GM23338 (cell line): ENCODE measurements at regions not wholly inside any gene's neighbourhood (a gene's known extent, or its start where the extent isn't known, plus 50 kb on each side); places are given as distances from the start of the nearest gene placed in this dataset.

Experiments
- ATAC-seq: fragments of 200-7000 bp; cut with Tn5 transposase; 3 replicates; pipeline ENCODE4 v1.9.1; 2020
- DNase-seq: peaks from one replicate; pipeline ENCODE4 v3.0.0-alpha.2; 2015; ENCODE audit warnings: low spot score
- H2AFZ ChIP-seq: fragments of 200-600 bp; sonication (generic); 2 replicates; pipeline ENCODE4 v1.8.0; 2016; ENCODE audit warnings: antibody characterized with exemption, mild to moderate bottlenecking, moderate library complexity
- H3F3A ChIP-seq: fragments of 200-600 bp; sonication (generic); replicated peaks from 2 replicates; pipeline ENCODE4 v1.8.0; 2017; ENCODE audit warnings: antibody characterized with exemption, mixed run types, low read depth
- H3K27ac ChIP-seq: fragments of 200-600 bp; sonication (generic); 2 replicates; pipeline ENCODE4 v1.6.1; 2016; ENCODE audit warnings: low read depth
- H3K27me3 ChIP-seq: fragments of 200-600 bp; sonication (generic); 2 replicates; pipeline ENCODE4 v1.8.0; 2016; ENCODE audit warnings: mild to moderate bottlenecking, mixed run types, moderate library complexity; ENCODE audit not compliant: insufficient read depth
- H3K36me3 ChIP-seq: fragments of 200-600 bp; sonication (generic); 2 replicates; pipeline ENCODE4 v1.8.0; 2016; ENCODE audit warnings: mild to moderate bottlenecking; ENCODE audit not compliant: insufficient read depth
- H3K4me1 ChIP-seq: fragments of 200-600 bp; sonication (generic); 2 replicates; pipeline ENCODE4 v1.8.0; 2016; ENCODE audit warnings: mild to moderate bottlenecking, moderate library complexity; ENCODE audit not compliant: insufficient read depth
- H3K4me2 ChIP-seq: fragments of 200-600 bp; sonication (generic); 2 replicates; pipeline ENCODE4 v1.7.1; 2017; ENCODE audit warnings: mixed run types
- H3K4me3 ChIP-seq: fragments of 200-600 bp; sonication (generic); 2 replicates; pipeline ENCODE4 v1.6.1; 2016; ENCODE audit warnings: mixed run types
- H3K79me2 ChIP-seq: fragments of 200-600 bp; sonication (generic); replicated peaks from 2 replicates; pipeline ENCODE4 v1.8.0; 2017; ENCODE audit warnings: mild to moderate bottlenecking; ENCODE audit not compliant: insufficient read depth
- H3K9me2 ChIP-seq: fragments of 200-600 bp; sonication (generic); 2 replicates; pipeline ENCODE4 v1.8.0; 2017; ENCODE audit not compliant: insufficient read depth
- H4K20me1 ChIP-seq: fragments of 200-600 bp; sonication (generic); replicated peaks from 2 replicates; pipeline ENCODE4 v1.8.0; 2017; ENCODE audit warnings: mild to moderate bottlenecking; ENCODE audit not compliant: insufficient read depth
- H3K27ac Mint-ChIP-seq: 2 replicates; pipeline ENCODE4 v1.8.0; 2020; ENCODE audit warnings: inconsistent platforms, mild to moderate bottlenecking, moderate library complexity, mixed read lengths
- H3K27me3 Mint-ChIP-seq: 3 replicates; pipeline ENCODE4 v1.8.0; 2022; ENCODE audit warnings: low read depth, mild to moderate bottlenecking, moderate library complexity, mixed read lengths, inconsistent platforms; ENCODE audit not compliant: insufficient read depth, poor library complexity
- H3K36me3 Mint-ChIP-seq: 3 replicates; pipeline ENCODE4 v1.8.0; 2021; ENCODE audit warnings: low read depth, mild to moderate bottlenecking, inconsistent platforms, moderate library complexity, mixed read lengths
- H3K4me1 Mint-ChIP-seq: 3 replicates; pipeline ENCODE4 v1.8.0; 2020; ENCODE audit warnings: mild to moderate bottlenecking, inconsistent platforms, mixed read lengths
- H3K4me3 Mint-ChIP-seq: 3 replicates; pipeline ENCODE4 v1.8.0; 2021; ENCODE audit warnings: moderate library complexity, mild to moderate bottlenecking, inconsistent platforms, mixed read lengths
- H3K9me3 Mint-ChIP-seq: 3 replicates; pipeline ENCODE4 v1.8.0; 2020; ENCODE audit warnings: moderate library complexity, mild to moderate bottlenecking, inconsistent platforms, mixed read lengths
- CREB1 ChIP-seq: fragments of 250-450 bp; sonication (Bioruptor Pico); IDR thresholded peaks from 2 replicates; pipeline ENCODE4 v1.5.0; 2020; ENCODE audit warnings: low read depth, mild to moderate bottlenecking, moderate library complexity
- CTCF ChIP-seq, 2 experiments: fragments of 200-600 bp in 1 of 2; sonication (generic) in 1 of 2; conservative IDR thresholded peaks; 2 replicates each; pipeline versions ENCODE4 v1.5.1 to v1.6.1; 2016 to 2017; ENCODE audit warnings: antibody characterized with exemption in 2 of 2, low read depth in 2 of 2, mild to moderate bottlenecking in 2 of 2, moderate library complexity in 1 of 2
- EZH2 ChIP-seq: fragments of 200-600 bp; sonication (generic); IDR thresholded peaks from one replicate; pipeline ENCODE4 v1.8.0; 2017; ENCODE audit warnings: antibody characterized with exemption, mild to moderate bottlenecking, low read depth; ENCODE audit not compliant: unreplicated experiment
- EZH2phosphoT487 ChIP-seq: fragments of 200-600 bp; sonication (generic); IDR thresholded peaks from one replicate; pipeline ENCODE4 v1.8.1; 2018; ENCODE audit warnings: antibody characterized with exemption; ENCODE audit not compliant: unreplicated experiment
- JUNB ChIP-seq: IDR thresholded peaks from one replicate; pipeline ENCODE4 v1.6.1; 2016; ENCODE audit warnings: antibody characterized with exemption; ENCODE audit not compliant: unreplicated experiment
- NANOG ChIP-seq: IDR thresholded peaks from 2 replicates; pipeline ENCODE4 v1.6.1; 2016; ENCODE audit warnings: antibody characterized with exemption, borderline replicate concordance
- POLR2AphosphoS5 ChIP-seq: IDR thresholded peaks from 2 replicates; pipeline ENCODE4 v1.6.1; 2016; ENCODE audit warnings: antibody characterized with exemption, low read depth
- STAT1 ChIP-seq: IDR thresholded peaks from one replicate; pipeline ENCODE4 v1.6.1; 2016; ENCODE audit warnings: antibody characterized with exemption; ENCODE audit not compliant: unreplicated experiment
- ZNF114 ChIP-seq: fragments of 250-450 bp; sonication (Bioruptor Pico); IDR thresholded peaks from 2 replicates; pipeline ENCODE4 v1.5.0; 2020; ENCODE audit warnings: mild to moderate bottlenecking, moderate library complexity
- ZNF331 ChIP-seq: fragments of 250-450 bp; sonication (Bioruptor Pico); IDR thresholded peaks from 2 replicates; pipeline ENCODE4 v1.5.0; 2020; ENCODE audit warnings: low read depth, mild to moderate bottlenecking, moderate library complexity
- ZNF462 ChIP-seq: fragments of 250-450 bp; sonication (Bioruptor Pico); IDR thresholded peaks from 2 replicates; pipeline ENCODE4 v1.5.0; 2020; ENCODE audit warnings: mild to moderate bottlenecking, moderate library complexity

DNA sequence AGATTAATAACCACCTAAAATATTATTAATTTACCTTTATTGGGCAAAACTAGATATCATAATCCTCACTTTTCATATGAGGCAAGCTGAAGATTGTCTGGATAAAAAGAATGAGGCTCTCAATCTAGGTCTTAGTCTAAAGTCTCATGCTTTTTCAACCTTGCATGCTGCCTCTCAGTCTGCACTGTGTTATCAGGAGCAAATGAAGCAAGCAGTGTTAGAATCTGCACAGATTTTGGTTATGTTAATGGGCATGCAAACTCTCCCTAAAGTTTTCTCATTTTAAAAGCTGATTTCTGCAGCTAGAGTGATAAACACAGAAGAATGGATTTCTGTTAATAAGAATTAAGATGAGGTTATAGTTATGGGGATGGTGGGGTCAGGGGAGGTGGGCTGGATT lies 350.7 kb upstream of the C11orf87 start:
- H3K27ac Mint-ChIP-seq, result no peak overlapping the region
- Histone ChIP-seq H3K79me2 (no peaks in the 10 kb centered on the region), H3K27ac (no peak overlapping the region), H3K4me3 (no peak overlapping the region), H3K4me2 (no peak overlapping the region), H3K9me2 (0 out of 2 replicates have a peak, but pooled peaks cover 4% of the 10 kb centered on the region), H3K4me1 (no peaks in the 10 kb centered on the region), H3F3A (no peaks in the 10 kb centered on the region), H2AFZ (no peak overlapping the region), H3K36me3 (no peaks in the 10 kb centered on the region), H3K27me3 (no peaks in the 10 kb centered on the region), H4K20me1 (no peaks in the 10 kb centered on the region)
- DNase-seq, result no peak
- no peaks in the 10 kb centered on the region for H3K4me1 Mint-ChIP-seq
- ATAC-seq, result no peak
- no peak for TF ChIP-seq ZNF462 (CRISPR knock-in tag)
- TF ChIP-seq JUNB, result no peak
- TF ChIP-seq ZNF331, result no peak
- no peak for TF ChIP-seq EZH2phosphoT487
- TF ChIP-seq ZNF114 (CRISPR knock-in tag), result no peak
- TF ChIP-seq CREB1 (CRISPR knock-in tag), result no peak
- TF ChIP-seq CTCF (conservative IDR thresholded peaks at IDR 0.05; ENCODE audit: low read depth in 2 of 2), result no peak
- TF ChIP-seq POLR2AphosphoS5, result no peak
- TF ChIP-seq STAT1, result no peak
- TF ChIP-seq NANOG, result no peak
- TF ChIP-seq EZH2, result no peak
- H3K4me3 Mint-ChIP-seq, result no peak overlapping the region
- no peaks in the 10 kb centered on the region for H3K36me3 Mint-ChIP-seq
- H3K9me3 Mint-ChIP-seq, result peaks cover 8% of the 10 kb centered on the region
- no peaks in the 10 kb centered on the region for H3K27me3 Mint-ChIP-seq
